ENCODE measurements at regions not wholly inside any gene's neighbourhood (a gene's known extent, or its start where the extent isn't known, plus 50 kb on each side); places are given as distances from the start of the nearest gene placed in this dataset.

GRCh38 chr5:91532281-91532680 is 149.2 kb upstream of the ARRDC3 start:
- Histone ChIP-seq H3K9me3 (peaks cover 0 to 3% (median 0%) of the 10 kb centered on the region in 8 donors), H3K4me3 (no peak overlapping the region), H3K27me3 (replicated peaks in 1 of 7) (no peaks in the 10 kb centered on the region), H3K27ac (no peak overlapping the region), H3K4me1 (no peaks in the 10 kb centered on the region), H3K36me3 (no peaks in the 10 kb centered on the region)
- 60 to 76% (median 67%) methylated on average over 1 of the region's 1 CpG for WGBS, 5 donors
- intact Hi-C loops (cut with DNase I; ENCODE audit: low total_unique reads), result no loop called here
- TF ChIP-seq CTCF (IDR thresholded peaks at IDR 0.05 in 8 of 11, conservative IDR thresholded peaks at IDR 0.05 in 3 of 11) (no peak), POLR2A (IDR thresholded peaks at IDR 0.05) (no peak), POLR2AphosphoS5 (IDR thresholded peaks at IDR 0.05) (no peak)
- no peak for DNase-seq

- WGBS, 5 donors, result 93 to 95% (median 94%) methylated on average over 2 of the region's 2 CpGs
- H3K4me3 ChIP-seq, result no peak overlapping the region
- intact Hi-C loops (cut with DNase I; ENCODE audit: low total_unique reads), result no loop called here
- H3K27ac ChIP-seq, result no peak overlapping the region
- peaks cover 0 to 3% (median 0%) of the 10 kb centered on the region in 8 donors for H3K9me3 ChIP-seq
- no peaks in the 10 kb centered on the region for H3K36me3 ChIP-seq
- TF ChIP-seq POLR2AphosphoS5 (IDR thresholded peaks at IDR 0.05), result no peak
- TF ChIP-seq CTCF (IDR thresholded peaks at IDR 0.05 in 8 of 11, conservative IDR thresholded peaks at IDR 0.05 in 3 of 11), result no peak
- no peak for TF ChIP-seq POLR2A (IDR thresholded peaks at IDR 0.05)
- H3K4me1 ChIP-seq, result no peaks in the 10 kb centered on the region
- H3K27me3 ChIP-seq (replicated peaks in 1 of 7), result no peaks in the 10 kb centered on the region
- DNase-seq, result no peak
Observed at GRCh38 chr5:91528831-91529230, 145.7 kb upstream of the ARRDC3 start.

- no peak for DNase-seq
- Histone ChIP-seq H3K27me3 (replicated peaks in 1 of 7) (no peaks in the 10 kb centered on the region), H3K4me3 (no peak overlapping the region), H3K9me3 (no peaks in the 10 kb centered on the region), H3K36me3 (no peaks in the 10 kb centered on the region), H3K4me1 (no peaks in the 10 kb centered on the region), H3K27ac (no peak overlapping the region)
- no peak for TF ChIP-seq POLR2A (IDR thresholded peaks at IDR 0.05)
- no peak for TF ChIP-seq CTCF (IDR thresholded peaks at IDR 0.05 in 8 of 11, conservative IDR thresholded peaks at IDR 0.05 in 3 of 11)
- no peak for TF ChIP-seq POLR2AphosphoS5 (IDR thresholded peaks at IDR 0.05)
- WGBS, 5 donors, result 55 to 94% (median 82%) methylated on average over 5 of the region's 5 CpGs
- intact Hi-C loops (cut with DNase I; ENCODE audit: low total_unique reads), result no loop called here
Observed at GRCh38 chr5:91521785-91522184, 138.7 kb upstream of the ARRDC3 start.

GRCh38 chr5:91521334-91521733 is 138.2 kb upstream of the ARRDC3 start:
- Histone ChIP-seq H3K27me3 (replicated peaks in 1 of 7) (no peaks in the 10 kb centered on the region), H3K36me3 (no peaks in the 10 kb centered on the region), H3K27ac (no peak overlapping the region), H3K4me1 (no peaks in the 10 kb centered on the region), H3K4me3 (no peak overlapping the region), H3K9me3 (no peaks in the 10 kb centered on the region)
- intact Hi-C loops (cut with DNase I; ENCODE audit: low total_unique reads), result no loop called here
- TF ChIP-seq POLR2A (IDR thresholded peaks at IDR 0.05) (no peak), POLR2AphosphoS5 (IDR thresholded peaks at IDR 0.05) (no peak), CTCF (IDR thresholded peaks at IDR 0.05 in 8 of 11, conservative IDR thresholded peaks at IDR 0.05 in 3 of 11) (no peak)
- 94 to 100% (median 96%) methylated on average over 1 of the region's 1 CpG for WGBS, 5 donors
- DNase-seq, result no peak

Measured in spleen (tissue), 11 donors.